NCI-H82 treated with DMSO at 0.1 percent for 48 hours (cell line): ENCODE measurements at regions not wholly inside any gene's neighbourhood (a gene's known extent, or its start where the extent isn't known, plus 50 kb on each side); places are given as distances from the start of the nearest gene placed in this dataset.

ENCODE experiments used
- DNase-seq: peaks from one replicate; lab custom pipeline; 2025; ENCODE audit not compliant: unreplicated experiment; lab: John Stamatoyannopoulos, UW

GRCh38 chr11:91187314-91187713 is 964.5 kb upstream of the CHORDC1 start:
- DNase-seq = no peak

GRCh38 chr11:91178366-91178765 is 955.5 kb upstream of the CHORDC1 start:
- no peak for DNase-seq

DNA sequence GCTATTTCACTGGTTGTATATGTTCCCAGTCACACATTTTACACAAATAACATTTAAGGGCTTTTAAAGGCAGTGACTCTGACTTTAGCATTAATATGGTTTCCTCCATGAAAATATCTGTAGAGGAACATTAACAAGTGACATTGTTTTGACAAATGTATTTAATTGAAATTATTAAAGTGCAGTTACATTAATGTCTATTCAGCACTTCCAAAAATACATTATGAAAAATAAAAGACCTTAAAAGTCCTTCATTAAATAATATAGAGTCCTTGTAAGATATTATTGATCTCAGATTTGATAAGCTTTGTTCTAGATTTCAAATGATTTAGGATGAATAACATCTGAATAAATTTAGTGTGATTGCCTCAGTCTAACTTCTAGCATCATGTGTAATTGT is 951.9 kb upstream of the CHORDC1 start:
- DNase-seq = no peak

GRCh38 chr11:91174193-91174592 is 951.3 kb upstream of the CHORDC1 start:
- peak; percentile 15 for DNase-seq

DNA sequence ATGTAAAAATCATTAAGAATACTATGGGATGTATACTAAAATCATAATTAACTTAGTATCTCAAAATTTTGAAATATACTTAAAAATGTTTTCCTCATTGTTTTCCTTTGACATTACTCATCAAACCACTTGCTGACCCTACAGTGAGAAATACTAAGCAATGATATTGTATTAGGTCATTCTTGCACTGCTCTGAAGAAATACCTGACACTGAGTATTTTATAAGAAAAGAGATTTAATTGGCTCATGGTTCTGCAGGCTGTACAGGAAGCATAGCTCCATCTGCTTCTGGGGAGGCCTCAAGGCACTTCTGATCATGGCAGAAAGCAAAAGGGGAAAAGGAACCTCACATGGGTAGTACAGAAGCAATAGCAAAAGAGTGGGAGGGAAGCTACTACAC is 950.9 kb upstream of the CHORDC1 start:
- no peak for DNase-seq

- no peak for DNase-seq
These were observed 947.9 kb upstream of the CHORDC1 start for GRCh38 chr11:91170711-91171110.

GRCh38 chr11:91164452-91164822 is 941.6 kb upstream of the CHORDC1 start:
- no peak for DNase-seq

DNA sequence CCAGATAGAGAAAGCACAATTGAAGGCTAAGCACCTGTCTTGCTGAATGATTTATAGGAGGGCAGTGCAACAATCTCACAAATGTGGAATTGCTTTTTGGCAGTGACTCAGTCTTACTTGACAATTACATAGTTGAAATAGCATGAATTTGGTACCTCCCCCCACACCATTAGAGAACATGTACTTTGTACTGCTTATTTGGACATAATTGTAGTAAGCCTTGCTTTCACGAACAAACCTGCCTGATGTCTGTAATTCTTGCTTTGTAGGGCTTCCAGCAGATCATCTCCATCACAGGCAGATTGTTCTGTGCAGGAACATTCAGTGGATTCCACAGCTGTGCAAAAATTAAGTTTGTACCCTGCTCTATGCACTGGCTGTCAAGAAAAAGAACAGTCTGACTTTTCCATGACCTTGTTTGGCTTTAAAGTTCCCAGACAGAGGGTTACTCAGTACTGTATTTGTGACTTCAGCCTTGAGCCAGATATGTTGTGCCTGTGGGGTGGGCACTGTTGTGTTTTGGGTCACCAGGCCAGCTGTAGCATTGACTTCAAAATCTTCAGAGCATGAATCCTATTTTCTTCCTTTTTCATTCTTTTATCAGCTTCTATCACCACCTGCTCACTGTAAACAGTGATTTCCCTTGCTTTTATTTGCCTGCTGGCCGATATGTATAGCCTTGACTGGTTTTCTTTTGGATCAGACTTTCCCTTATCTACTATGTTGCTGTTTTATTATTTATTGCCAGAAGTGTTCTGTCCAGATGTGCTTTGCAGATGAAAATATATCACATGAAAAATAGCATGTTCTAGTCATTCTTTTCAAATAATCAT is 941.0 kb upstream of the CHORDC1 start:
- no peak for DNase-seq

- DNase-seq = no peak
These were observed 937.8 kb upstream of the CHORDC1 start for GRCh38 chr11:91160661-91161060.

- no peak for DNase-seq
These were observed 936.2 kb upstream of the CHORDC1 start for GRCh38 chr11:91158891-91159537.

- no peak for DNase-seq
These were observed 935.4 kb upstream of the CHORDC1 start for GRCh38 chr11:91158297-91158696.

GRCh38 chr11:91156041-91156440 is 933.2 kb upstream of the CHORDC1 start:
- no peak for DNase-seq

DNA sequence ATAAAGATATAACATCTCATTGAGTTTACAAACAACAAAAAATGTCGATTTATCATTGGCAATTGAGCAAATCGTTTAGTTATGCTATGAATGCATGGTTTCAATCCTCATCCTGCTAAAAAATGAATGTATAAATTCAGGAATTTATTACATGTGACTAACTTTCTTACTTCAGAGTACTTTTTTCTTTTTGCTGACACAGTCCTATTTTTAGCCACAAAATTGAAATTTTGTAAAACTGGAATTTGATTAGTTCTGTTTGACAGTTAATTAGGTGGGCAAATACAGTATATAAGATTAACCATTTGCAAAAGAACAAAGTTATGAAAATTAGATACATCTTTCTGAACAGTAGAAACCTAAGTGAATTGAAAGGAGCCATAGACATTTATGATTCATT is 925.0 kb upstream of the CHORDC1 start:
- DNase-seq = no peak

DNA sequence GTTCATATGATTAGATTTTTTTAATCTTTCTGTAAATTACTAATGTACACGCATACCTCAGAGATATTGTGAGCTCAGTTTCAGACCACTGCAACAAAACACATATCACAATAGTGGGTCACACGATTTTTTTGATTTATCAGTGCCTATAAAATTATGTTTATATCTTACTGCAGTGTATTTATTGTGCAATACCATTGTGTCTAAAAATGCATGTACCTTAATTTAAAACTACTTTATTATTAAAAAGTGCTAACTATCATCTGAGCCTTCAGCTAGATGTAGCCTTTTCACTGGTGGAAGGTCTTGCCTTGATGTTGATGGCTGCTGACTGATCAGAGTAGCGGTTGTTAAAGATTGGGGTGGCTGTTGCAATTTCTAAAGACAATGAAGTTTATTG is 918.8 kb upstream of the CHORDC1 start:
- DNase-seq = no peak

DNA sequence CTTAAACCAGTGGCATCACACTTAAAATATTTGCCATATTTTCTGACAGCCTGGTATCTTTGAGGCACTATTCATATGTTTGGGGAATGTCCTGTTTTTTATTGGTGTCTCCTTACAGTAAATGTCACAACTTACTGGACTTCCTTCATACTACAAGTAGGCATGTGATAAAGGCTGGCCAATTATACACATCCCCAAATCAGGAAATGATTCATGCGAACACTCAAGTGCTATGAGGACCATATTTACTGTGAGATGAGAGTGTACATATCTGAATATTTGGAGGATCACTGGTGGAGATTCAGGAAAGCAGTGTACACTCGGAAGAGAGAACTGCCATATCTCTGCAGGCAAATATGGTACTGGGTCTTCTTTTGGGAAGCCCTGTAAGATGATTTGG is 913.8 kb upstream of the CHORDC1 start:
- DNase-seq = no peak

- no peak for DNase-seq
These were observed 910.5 kb upstream of the CHORDC1 start for GRCh38 chr11:91133361-91133760.

DNA sequence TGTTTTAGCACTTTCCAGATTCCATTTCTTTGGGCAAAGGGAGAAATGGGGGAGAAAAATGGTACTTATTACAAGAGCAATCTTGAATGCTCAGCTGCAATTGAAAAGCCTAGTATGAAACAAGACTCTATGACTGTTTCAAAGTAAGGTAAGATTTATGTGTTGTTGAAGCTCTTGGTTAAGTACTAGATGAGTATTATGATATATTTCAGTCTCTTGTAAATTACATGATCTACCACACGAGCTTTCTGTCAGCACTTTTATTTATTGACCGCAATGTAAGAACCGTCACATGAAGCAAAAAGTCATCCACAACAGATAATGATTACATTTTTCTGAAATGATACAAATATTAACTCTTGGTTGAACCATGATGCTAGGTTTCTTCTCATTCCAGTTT is 906.7 kb upstream of the CHORDC1 start:
- no peak for DNase-seq

- DNase-seq = no peak
These were observed 901.5 kb upstream of the CHORDC1 start for GRCh38 chr11:91124363-91124762.

DNA sequence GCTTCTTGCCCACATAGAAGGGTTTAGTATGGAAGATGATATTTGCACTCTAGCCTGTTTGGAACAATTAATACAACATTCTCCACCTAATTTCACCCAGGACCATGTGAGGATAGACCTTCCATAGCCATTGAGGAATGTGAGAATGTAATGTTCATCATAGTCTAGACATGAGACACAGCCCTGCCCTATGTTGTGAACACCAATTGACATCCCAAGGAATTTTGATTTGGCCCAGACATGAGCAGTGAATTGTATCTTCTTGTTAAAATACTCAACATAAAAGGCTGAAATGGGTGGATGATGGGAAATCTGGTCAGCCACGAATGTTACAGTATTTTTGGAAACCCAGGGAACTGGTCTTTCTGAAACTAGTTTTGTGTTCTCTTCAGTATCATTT is 892.3 kb upstream of the CHORDC1 start:
- DNase-seq = no peak

DNA sequence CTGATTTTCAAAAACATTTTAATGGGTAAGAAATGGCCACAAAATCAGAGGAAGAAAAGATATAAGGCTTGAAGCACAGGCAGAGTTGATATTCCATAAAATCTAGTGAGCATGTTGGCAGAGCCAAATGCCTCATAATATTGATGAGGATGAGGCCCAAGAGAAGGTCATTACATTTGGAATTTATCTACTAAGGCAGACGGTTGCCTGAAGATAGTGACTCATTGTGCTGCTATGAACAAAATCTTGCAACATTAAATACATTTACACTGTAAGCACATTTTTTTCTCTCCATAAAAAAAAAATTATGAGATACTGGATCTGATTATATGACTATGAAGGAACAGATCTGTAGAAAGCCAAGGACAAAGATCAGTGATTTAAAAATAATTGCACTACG is 881.4 kb upstream of the CHORDC1 start:
- DNase-seq = no peak

DNA sequence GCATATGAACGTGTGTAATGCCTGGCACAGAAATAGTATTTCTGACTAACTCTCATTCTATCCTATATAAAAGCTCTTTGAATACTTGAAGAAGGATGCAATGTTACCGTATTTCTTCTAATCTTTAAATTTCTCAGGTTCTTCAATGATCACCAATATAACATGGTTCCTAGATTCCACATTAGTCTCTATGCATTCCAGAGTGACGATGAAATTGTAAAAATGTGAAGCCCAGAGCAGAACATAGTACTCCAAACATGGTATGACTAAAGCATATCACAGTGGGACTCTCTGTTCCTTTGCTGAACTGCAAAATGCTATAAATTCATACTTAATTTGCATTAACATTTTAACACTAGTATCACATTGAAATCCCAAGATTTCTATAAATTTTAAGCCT is 877.6 kb upstream of the CHORDC1 start:
- DNase-seq = no peak

DNA sequence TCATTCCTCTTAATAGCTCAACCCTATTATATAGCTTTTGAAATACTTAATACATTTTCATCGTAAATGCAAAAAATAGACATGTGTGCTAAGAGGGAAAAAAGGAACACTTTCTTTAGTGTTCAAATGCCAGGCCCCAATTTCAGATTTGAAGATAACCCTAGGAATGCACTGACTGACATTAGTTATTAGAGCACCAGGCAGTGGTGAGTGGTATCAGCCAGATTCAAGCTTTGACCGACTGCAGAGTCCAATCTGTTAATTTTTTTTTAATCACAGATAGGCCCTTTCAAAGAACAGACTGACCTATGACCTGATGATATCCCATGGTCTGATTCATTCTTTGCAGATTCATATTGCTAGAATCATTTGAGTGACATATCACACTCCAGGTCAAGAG is 874.2 kb upstream of the CHORDC1 start:
- no peak for DNase-seq

DNA sequence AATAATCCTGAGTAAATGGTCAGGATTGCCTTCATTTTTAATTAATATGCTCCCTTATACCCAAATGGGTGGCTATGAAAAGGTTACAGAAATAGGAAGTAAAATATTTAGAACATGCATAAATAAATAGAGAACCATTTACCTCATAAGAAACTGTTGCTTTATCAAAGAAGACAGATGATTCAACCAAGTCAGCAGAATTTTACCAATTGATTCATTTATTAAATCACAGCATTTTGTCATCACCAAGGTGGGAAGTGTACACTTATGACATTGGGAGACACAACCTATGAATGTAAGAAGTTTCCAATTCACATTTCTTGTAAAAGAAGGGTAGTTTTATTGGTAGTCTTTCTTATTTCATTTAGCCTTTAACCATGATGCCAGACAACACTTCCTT is 870.3 kb upstream of the CHORDC1 start:
- no peak for DNase-seq
